GM18909 (cell line): ENCODE measurements at regions not wholly inside any gene's neighbourhood (a gene's known extent, or its start where the extent isn't known, plus 50 kb on each side); places are given as distances from the start of the nearest gene placed in this dataset.

Source experiments
- ATAC-seq: cut with Tn5 transposase; IDR thresholded peaks from one replicate; pipeline ENCODE4 v1.9.1; 2021; ENCODE audit warnings: mild to moderate bottlenecking; ENCODE audit not compliant: unreplicated experiment, poor library complexity

DNA sequence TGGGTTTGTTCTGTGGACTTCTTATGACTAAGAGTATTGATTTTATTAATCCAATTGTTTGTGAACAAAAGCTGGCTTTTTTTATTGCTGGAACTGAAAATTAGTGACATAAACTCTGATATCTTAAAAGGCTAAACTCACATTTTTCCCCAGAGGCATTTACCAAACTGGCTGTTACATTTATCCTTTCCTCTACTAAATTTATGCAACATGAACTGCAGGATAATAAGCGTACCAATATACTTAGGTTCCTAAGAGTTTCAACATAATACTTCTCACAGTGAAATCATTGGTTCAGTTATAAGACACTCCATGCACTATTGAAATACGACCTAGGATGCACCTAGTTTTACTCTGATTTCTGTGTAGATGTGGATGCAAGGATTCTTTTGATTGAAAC lies 560.8 kb upstream of the WWC1 start:
- ATAC-seq, result no peak

GRCh38 chr5:167731951-167732350 lies 559.5 kb upstream of the WWC1 start:
- ATAC-seq, result no peak

- ATAC-seq, result no peak
These were observed 558.9 kb upstream of the WWC1 start for GRCh38 chr5:167732499-167732898.

DNA sequence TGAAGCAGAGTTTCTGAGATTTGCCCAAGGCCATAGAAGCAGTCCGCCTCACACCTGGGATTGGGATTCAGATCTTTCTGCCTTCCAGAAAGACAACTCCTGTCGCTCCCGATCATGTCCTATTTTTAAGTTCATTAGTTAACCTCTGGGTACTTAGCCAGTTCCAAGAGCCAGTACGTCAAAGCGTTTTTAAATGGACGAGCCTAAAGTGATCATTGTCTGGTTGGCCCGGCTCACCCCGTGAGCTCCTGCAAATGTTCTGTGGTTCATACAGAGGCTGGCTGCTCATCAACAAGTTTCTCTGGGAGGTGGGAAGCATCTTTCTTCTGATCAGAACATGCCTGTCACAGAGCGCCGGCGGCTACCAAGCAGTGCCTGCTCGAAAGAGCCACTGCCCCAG lies 554.5 kb upstream of the WWC1 start:
- ATAC-seq, result no peak

DNA sequence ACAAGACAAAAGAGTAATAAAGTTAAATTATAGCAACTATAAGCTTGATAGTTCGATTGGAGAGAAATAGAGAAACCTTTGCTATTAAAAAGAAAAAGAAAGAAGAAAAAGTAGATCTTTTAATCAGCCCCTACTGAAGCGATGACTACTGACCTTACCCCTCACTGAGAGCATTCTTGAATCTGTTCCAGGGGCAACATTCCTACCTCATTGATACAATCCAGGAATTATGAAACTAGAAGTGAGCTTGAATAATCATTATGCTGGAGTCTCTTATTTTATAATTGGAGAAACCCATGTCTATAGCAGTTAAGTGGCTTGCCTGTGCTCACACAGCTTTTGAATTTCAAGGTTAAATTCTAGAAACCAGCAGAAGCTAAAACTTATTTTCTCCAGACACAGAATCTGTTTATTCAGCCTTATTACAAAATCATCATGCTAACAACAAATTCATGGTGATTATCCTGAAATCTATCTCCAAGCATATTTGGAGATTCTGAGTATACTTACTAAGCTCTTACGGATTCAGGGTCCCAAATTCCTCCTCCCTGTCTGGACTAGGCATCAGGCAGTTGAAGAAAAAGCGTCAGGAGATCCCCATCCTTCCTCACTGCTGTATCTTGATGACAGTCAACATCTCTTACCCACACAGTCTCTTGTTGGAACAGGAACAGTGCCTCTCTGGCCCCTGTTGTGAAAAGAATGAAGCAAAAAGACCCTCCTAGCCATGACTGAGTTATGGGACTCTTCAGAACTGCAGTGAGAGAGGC lies 547.6 kb upstream of the WWC1 start:
- no peak for ATAC-seq

- no peak for ATAC-seq
These were observed 545.6 kb upstream of the WWC1 start for GRCh38 chr5:167745868-167746267.

GRCh38 chr5:167750586-167750985 lies 540.9 kb upstream of the WWC1 start:
- no peak for ATAC-seq

DNA sequence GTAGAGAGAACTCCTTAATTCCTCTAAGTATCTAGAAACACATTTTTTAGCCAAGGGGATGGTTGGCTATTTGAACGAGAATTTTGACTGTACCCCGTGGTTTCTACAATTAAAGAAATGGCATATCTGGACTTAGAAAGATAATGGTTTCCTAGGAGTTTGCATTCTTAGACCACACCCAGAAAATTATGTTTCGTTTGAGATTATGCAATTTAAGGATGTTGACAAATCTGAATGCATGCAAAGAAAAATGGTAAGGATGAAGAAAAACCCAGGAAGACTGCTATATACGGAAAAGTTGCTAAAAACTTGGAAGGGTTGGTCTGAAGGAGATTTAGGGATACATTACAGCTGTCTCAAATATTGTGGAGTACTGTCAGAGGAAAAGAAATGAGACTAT lies 538.5 kb upstream of the WWC1 start:
- no peak for ATAC-seq

DNA sequence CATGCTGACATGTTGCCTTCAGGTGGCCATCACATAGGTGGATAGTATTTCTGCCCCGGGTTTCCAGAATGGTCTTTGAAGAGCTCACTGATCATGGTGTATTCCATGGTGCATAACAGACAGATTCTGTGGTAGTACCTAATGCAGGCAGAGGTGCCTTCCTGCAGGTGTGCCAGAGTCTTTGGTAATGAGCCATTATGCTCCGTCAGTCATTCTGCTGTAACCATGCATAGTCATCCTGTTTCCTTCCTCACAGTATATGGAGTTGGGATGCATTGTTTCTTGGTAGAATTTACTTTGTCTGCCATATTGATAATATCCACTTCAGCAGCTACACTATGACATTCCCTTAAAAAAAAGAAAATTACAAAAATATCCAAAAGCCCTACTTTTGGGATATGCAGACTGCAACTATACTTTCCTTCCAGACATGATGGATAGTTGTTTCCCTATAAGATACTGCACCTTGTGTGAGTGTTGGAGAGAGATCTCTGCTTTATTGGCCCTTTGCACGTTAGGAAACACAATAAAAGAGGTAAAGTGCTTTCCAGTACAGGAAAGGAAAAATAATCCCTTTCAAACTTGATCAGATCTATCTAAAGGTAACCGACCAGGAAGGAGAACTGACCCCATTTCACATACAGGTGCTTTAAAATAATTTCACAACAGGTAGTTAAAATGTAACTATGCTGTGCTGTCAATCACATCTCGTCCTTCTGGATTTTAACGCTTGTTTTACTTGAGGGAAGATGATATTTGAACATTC lies 537.5 kb upstream of the WWC1 start:
- no peak for ATAC-seq

DNA sequence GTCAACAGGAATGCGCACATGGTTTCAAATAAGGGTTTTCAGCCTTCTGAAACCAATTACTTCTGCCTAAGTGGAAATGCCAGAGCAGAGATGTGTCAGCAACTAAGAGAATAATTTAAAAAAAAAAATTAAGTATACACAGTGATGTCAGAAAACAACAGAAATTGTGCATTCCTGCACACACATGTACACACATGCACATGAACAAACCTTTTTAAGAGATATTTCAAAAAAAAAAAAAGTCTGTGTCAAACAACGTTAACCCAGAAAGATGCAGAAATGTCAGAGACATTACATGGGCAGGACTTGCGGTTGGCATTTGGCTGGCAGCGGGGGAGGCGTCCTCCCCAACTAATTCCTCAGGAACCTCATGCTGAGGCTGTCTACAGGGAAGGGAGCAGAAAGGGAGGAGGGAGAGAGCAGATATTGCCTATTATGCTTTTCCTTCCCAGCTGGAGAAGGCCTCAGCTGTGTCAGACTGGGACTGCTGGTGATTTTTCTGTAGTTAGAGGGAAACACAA lies 536.9 kb upstream of the WWC1 start:
- no peak for ATAC-seq

DNA sequence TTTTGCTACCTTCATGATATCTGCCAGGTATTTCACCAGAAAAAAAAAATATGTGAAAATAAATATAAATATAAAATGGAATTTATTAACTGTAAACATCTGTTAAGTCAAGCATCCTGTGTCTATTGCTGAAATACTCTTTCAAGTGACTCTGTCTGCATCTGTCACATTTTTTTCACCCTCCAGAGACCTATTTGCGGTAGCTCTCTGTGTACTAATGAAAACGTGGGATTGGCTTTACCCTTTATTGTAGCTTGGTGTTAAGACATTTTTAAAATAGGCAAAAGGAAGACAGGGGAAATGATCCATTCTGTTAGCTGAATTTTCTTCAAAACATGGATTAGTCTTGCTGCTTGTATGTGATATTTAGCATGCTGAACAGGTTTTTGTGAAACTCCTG lies 536.0 kb upstream of the WWC1 start:
- no peak for ATAC-seq

- ATAC-seq, result no peak
These were observed 532.2 kb upstream of the WWC1 start for GRCh38 chr5:167759057-167759821.

- no peak for ATAC-seq
These were observed 527.7 kb upstream of the WWC1 start for GRCh38 chr5:167763772-167764171.

GRCh38 chr5:167764641-167765289 lies 526.7 kb upstream of the WWC1 start:
- ATAC-seq, result no peak

DNA sequence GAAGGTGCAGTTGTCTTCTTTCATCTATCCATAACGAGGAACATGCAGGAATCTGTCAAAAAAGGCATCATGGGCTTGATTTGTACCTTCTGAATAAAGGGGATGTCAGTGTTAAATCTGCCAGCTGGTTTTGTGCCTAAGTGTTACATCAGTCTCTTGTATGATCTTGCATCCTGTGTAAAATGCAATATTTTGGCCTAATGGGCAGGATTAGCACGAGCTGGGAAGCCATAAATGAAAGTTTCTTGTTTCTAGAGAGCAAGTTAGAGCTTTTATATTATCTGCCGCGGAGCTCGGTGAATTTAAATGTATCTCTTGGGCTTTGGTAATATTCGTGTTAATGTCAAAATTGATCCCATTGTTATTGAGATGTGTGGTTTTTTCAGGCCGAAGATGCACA lies 526.1 kb upstream of the WWC1 start:
- no peak for ATAC-seq

DNA sequence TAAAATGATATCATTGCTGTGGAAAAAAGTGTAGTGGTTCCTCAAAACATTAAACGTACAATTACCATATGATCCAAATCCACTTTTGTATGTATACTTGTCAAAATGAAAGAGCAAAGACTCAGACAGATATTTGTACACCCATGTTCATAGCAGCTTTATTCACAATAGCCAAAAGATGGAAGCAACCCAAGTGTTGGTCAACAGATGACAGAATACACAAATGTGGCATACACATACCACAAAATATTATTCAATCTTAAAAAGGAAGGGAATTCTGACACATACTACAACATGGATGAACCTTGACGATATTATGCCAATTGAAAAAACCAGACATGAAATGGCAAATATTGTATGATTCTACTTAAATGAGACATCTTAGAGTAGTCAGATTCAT lies 524.5 kb upstream of the WWC1 start:
- ATAC-seq, result no peak

GRCh38 chr5:167767795-167768194 lies 523.6 kb upstream of the WWC1 start:
- no peak for ATAC-seq

DNA sequence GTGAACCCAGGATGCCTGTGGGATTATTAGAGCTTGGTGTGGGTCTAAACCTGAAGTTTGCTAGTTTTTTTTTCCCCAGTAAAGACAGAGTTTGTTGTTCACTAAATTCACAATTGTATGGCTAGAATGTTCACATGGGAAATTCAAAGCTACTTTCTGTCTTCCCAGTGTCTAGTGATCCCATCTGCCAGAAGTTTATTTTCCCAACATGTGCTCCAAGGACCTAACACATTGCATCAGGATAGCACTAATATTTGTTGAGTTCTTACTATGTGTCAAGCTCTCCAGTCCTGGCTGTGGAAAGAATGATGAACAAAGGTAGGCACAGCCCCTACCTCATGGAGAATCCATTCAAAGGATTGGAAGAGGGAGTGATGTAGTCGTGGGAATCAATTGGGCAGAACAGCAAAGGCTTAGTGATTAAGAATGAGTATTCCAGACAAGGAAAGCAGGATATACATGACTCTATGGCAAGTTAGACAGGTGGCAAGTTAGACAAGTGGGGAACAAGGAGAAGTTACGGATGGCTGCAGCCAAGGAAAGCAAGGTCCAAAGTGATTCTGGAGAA lies 521.5 kb upstream of the WWC1 start:
- no peak for ATAC-seq

DNA sequence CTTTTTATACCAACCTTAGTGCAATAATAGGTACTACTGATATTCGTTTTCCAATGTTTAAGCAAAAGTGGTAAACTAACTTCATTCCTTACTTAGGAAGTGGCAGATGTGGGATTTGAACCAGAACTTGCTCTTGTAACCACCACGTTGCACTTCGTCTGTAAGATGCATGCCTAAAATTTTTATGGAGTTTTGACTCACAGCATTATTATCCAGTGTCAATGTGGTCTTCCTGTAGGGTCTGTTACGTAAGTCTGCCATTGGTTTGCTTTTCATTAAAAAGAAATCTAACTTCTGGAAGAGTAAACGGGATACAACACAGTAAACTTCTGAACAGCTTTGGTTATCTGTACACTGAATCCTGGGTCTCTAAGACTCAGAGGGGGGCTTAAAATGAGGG lies 521.0 kb upstream of the WWC1 start:
- no peak for ATAC-seq

DNA sequence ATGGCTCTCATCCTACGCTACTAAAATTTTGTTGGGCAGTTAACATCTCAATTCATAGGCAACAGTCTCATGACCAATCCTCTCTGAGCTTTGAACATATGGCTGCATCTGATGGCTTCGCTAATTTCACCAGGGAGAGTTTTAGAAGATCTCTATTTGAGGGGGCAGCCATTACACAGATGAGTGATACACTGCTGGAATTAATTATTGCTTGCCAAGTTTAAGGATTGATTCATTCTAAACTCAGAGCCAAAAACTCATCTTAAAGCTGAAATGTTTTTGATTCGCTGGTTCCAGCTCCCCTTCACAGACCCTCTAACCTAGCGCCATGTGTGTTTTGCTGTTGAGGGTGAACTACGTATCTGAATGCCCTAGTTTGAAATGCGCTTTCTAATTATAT lies 519.9 kb upstream of the WWC1 start:
- no peak for ATAC-seq
